ENCODE measurements at regions not wholly inside any gene's neighbourhood (a gene's known extent, or its start where the extent isn't known, plus 50 kb on each side); places are given as distances from the start of the nearest gene placed in this dataset.

DNA sequence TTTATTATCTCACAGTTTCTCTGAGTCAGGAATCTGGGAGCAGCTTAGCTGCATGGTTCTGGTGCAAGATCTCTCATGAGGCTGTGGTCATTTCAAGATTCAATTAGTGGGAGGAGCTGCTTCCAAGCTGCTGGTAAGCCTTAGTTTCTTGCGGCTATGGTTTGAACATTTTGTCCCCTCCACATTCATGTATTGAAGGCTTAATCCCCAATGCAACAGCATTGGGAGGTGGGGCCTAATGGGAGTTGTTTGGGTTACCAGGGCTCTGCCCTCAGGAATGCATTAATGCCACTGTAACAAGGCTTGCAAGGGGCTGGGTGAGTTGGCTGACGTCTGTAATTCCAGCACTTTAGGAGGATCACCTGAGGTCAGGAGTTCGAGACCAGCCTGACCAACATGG, 272.9 kb downstream of the UTP18 start:
- H3K9ac ChIP-seq (ENCODE audit: insufficient read depth in 1 of 2, low read depth in 2 of 2, low read length in 2 of 2) = no peak overlapping the region
- no TSS peak for BruUV-seq (replicated peaks)
- ChIA-PET CTCF (ENCODE audit: low intra/inter-chr PET ratio) (no interaction called here), POLR2A (no interaction called here)
- H3K27ac ChIP-seq (ENCODE audit: extremely low read depth, low read depth, low read length) = no peak overlapping the region
- no peak overlapping the region for H3K4me2 ChIP-seq (ENCODE audit: insufficient read depth, low read length)
- TF ChIP-seq TARDBP (IDR thresholded peaks at IDR 0.05) = no peak
- TF ChIP-seq, protein P1, sequence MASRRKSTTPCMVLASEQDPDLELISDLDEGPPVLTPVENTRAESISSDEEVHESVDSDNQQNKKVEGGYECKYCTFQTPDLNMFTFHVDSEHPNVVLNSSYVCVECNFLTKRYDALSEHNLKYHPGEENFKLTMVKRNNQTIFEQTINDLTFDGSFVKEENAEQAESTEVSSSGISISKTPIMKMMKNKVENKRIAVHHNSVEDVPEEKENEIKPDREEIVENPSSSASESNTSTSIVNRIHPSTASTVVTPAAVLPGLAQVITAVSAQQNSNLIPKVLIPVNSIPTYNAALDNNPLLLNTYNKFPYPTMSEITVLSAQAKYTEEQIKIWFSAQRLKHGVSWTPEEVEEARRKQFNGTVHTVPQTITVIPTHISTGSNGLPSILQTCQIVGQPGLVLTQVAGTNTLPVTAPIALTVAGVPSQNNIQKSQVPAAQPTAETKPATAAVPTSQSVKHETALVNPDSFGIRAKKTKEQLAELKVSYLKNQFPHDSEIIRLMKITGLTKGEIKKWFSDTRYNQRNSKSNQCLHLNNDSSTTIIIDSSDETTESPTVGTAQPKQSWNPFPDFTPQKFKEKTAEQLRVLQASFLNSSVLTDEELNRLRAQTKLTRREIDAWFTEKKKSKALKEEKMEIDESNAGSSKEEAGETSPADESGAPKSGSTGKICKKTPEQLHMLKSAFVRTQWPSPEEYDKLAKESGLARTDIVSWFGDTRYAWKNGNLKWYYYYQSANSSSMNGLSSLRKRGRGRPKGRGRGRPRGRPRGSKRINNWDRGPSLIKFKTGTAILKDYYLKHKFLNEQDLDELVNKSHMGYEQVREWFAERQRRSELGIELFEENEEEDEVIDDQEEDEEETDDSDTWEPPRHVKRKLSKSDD (conservative IDR thresholded peaks at IDR 0.05; ENCODE audit: low read length) = no peak
- TF ChIP-seq PHF20 (IDR thresholded peaks at IDR 0.05; ENCODE audit: partially characterized antibody) = no peak
- TF ChIP-seq HMG20A (CRISPR knock-in tag; conservative IDR thresholded peaks at IDR 0.05) = no peak
- no peak for TF ChIP-seq FOXM1 (IDR thresholded peaks at IDR 0.05; ENCODE audit: low read depth)
- no peak for TF ChIP-seq FOXM1 (CRISPR knock-in tag; IDR thresholded peaks at IDR 0.05; ENCODE audit: low read depth)
- TF ChIP-seq PRMT5 (CRISPR knock-in tag; IDR thresholded peaks at IDR 0.05) = no peak
- TF ChIP-seq, protein P2, sequence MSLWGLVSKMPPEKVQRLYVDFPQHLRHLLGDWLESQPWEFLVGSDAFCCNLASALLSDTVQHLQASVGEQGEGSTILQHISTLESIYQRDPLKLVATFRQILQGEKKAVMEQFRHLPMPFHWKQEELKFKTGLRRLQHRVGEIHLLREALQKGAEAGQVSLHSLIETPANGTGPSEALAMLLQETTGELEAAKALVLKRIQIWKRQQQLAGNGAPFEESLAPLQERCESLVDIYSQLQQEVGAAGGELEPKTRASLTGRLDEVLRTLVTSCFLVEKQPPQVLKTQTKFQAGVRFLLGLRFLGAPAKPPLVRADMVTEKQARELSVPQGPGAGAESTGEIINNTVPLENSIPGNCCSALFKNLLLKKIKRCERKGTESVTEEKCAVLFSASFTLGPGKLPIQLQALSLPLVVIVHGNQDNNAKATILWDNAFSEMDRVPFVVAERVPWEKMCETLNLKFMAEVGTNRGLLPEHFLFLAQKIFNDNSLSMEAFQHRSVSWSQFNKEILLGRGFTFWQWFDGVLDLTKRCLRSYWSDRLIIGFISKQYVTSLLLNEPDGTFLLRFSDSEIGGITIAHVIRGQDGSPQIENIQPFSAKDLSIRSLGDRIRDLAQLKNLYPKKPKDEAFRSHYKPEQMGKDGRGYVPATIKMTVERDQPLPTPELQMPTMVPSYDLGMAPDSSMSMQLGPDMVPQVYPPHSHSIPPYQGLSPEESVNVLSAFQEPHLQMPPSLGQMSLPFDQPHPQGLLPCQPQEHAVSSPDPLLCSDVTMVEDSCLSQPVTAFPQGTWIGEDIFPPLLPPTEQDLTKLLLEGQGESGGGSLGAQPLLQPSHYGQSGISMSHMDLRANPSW (CRISPR knock-in tag; IDR thresholded peaks at IDR 0.05) = no peak
- no peak overlapping the region for H3K4me3 ChIP-seq
- no peaks in the 10 kb centered on the region for H3K9me1 ChIP-seq (ENCODE audit: control insufficient read depth, insufficient read depth, low read length)
- FAIRE-seq (no peak), ATAC-seq (no peak), DNase-seq (ENCODE audit: extremely low read depth in 1 of 4, low spot score in 3 of 4) (no peak)
- no peaks in the 10 kb centered on the region for H3K36me3 ChIP-seq (ENCODE audit: control insufficient read depth, insufficient read depth, low read length)
- no peaks in the 10 kb centered on the region for H3K79me2 ChIP-seq (ENCODE audit: control insufficient read depth, insufficient read depth, low read length)
- in situ Hi-C loops (cut with MboI) (no loop called here), intact Hi-C loops (cut with micrococcal nuclease) (no loop called here)
- WGBS (ENCODE audit: insufficient coverage, low coverage, missing lambda C conversion rate) = 0% methylated on average over 3 of the region's 3 CpGs
- no peaks in the 10 kb centered on the region for H3K27me3 ChIP-seq (ENCODE audit: control insufficient read depth in 2 of 2, insufficient read depth in 2 of 2, low read length in 2 of 2)
- H4K20me1 ChIP-seq (replicated peaks; ENCODE audit: control insufficient read depth, insufficient read depth, low read length) = no peaks in the 10 kb centered on the region
- no peaks in the 10 kb centered on the region for H3K9me3 ChIP-seq (replicated peaks; ENCODE audit: control insufficient read depth, insufficient read depth, low read depth, low read length)
- no peaks in the 10 kb centered on the region for H3K4me1 ChIP-seq (replicated peaks in 1 of 2; ENCODE audit: control insufficient read depth in 2 of 2, insufficient read depth in 2 of 2, low read length in 2 of 2)
- no peak overlapping the region for H2AFZ ChIP-seq (ENCODE audit: low read depth, low read length)
